Suprapubic skin (tissue), 3 donors: ENCODE measurements at regions not wholly inside any gene's neighbourhood (a gene's known extent, or its start where the extent isn't known, plus 50 kb on each side); places are given as distances from the start of the nearest gene placed in this dataset.

Source experiments
- EP300 ChIP-seq: sonication (generic); formaldehyde crosslinking; IDR thresholded peaks from one replicate; pipeline ENCODE4 v1.6.1; 2017; ENCODE audit warnings: antibody characterized with exemption
- TF ChIP-seq, protein P1 (sequence below), 2 donors: fragments of 200-600 bp in 1 of 2; fragments of 450-650 bp in 1 of 2; sonication (generic) in 1 of 2; IDR thresholded peaks; one replicate each; pipeline ENCODE4 v1.5.1; 2016 to 2019; ENCODE audit warnings: antibody characterized with exemption in 2 of 2, mild to moderate bottlenecking in 1 of 2, moderate library complexity in 1 of 2

GRCh38 chr12:71300772-71301675, 138.6 kb upstream of the LGR5 start:
- TF ChIP-seq, protein P1, sequence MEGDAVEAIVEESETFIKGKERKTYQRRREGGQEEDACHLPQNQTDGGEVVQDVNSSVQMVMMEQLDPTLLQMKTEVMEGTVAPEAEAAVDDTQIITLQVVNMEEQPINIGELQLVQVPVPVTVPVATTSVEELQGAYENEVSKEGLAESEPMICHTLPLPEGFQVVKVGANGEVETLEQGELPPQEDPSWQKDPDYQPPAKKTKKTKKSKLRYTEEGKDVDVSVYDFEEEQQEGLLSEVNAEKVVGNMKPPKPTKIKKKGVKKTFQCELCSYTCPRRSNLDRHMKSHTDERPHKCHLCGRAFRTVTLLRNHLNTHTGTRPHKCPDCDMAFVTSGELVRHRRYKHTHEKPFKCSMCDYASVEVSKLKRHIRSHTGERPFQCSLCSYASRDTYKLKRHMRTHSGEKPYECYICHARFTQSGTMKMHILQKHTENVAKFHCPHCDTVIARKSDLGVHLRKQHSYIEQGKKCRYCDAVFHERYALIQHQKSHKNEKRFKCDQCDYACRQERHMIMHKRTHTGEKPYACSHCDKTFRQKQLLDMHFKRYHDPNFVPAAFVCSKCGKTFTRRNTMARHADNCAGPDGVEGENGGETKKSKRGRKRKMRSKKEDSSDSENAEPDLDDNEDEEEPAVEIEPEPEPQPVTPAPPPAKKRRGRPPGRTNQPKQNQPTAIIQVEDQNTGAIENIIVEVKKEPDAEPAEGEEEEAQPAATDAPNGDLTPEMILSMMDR (IDR thresholded peaks at IDR 0.05), result no peak
- no peak for TF ChIP-seq EP300
